T47D (cell line): ENCODE measurements at regions not wholly inside any gene's neighbourhood (a gene's known extent, or its start where the extent isn't known, plus 50 kb on each side); places are given as distances from the start of the nearest gene placed in this dataset.
A peak's percentile ranks its signal among the peaks of the same experiment; 100 is the strongest.

Experiments used
- DNase-seq, 2 experiments: peaks; one replicate each; pipeline versions ENCODE4 v3.0.0 to v3.0.0-alpha.2; 2011 to 2012; ENCODE audit warnings: low read depth in 1 of 2, low spot score in 1 of 2
- JUND ChIP-seq: IDR thresholded peaks from 2 replicates; pipeline ENCODE4 v1.6.1; 2012; ENCODE audit warnings: low read depth
- in situ Hi-C: cut with HindIII; loops from 2 replicates; pipeline ENCODE4 v1.10.0; 2016; ENCODE audit warnings: low sequenced_read_pairs, low pct_unique_long_range_greater_than_20kb

DNA sequence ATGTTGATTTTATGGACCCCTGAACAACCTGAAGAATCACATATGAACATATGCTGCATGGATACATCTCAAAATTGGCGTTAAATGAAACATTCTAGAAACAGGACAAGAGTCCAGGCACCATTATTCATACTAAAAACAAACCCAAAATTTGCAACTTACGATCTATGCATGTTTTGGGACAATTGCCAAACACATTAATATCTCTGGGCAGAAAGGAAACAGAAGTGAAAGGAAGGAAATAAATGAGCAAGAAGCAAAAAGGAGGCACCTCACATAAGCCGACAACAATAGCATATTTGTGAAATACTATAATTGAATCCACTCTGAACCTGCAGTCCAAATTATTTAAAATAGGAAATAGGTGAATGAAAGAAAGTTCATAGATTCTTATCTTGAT lies 1505.3 kb downstream of the AACS start:
- no peak for DNase-seq
- in situ Hi-C loops, result no loop called here
- no peak for TF ChIP-seq JUND

DNA sequence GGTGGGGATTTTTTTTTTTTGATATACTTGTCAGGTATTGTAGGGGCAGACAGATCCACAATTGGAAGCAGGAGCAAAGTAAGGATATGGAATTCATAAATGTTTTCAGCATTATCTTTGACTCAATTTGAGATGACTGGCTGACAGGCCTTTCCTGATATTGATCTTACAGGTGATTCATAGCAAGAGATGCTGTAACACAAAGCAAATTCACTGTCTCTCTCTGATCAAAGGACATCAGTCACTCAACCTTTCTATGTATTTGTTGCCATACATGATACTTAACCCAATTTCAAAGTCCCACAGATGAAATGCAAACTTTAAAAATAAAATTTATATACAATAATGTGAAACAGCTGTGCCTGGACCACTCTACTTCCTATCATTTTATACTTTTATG lies 1506.9 kb downstream of the AACS start:
- in situ Hi-C loops, result no loop called here
- no peak for TF ChIP-seq JUND
- no peak for DNase-seq

DNA sequence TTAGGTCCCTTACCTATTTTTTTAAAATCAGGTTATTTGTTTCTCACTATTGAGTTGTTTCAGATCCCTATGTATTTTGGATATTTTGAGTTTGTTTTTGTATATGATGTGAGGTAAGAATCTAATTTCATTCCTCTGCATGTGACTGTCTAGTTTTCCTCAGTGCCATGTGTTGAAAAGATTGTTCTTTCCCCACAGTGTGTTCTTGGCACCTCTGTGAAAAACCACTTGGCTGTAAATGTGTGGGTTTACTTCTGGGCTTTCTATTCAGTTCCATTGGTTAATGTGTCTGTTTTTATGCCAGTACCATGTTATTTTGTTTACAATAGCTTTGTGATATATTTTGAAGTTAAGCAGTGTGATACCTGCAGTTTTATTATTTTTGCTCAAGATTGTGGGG lies 1516.4 kb downstream of the AACS start:
- in situ Hi-C loops, result no loop called here
- no peak for TF ChIP-seq JUND
- DNase-seq, result no peak

DNA sequence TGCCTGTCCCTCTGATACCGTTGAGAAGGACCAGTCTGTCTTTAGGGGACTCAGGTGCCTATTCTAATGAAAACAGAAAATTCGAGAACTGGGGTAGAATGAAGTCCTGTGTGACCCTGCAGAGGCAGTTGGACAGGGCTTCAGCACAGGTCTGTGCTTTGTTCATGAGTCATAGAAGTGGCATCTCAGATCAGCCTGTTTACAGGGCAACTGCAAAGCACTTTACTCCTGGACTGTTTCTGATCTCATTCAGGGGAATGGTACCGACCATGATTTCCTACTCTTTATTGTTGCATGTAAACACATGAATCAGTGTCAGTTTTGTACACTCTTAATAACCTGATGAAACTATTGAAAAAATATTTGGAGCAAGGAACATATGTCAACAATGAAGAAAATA lies 1517.0 kb downstream of the AACS start:
- in situ Hi-C loops, result no loop called here
- TF ChIP-seq JUND, result no peak
- DNase-seq, result no peak

DNA sequence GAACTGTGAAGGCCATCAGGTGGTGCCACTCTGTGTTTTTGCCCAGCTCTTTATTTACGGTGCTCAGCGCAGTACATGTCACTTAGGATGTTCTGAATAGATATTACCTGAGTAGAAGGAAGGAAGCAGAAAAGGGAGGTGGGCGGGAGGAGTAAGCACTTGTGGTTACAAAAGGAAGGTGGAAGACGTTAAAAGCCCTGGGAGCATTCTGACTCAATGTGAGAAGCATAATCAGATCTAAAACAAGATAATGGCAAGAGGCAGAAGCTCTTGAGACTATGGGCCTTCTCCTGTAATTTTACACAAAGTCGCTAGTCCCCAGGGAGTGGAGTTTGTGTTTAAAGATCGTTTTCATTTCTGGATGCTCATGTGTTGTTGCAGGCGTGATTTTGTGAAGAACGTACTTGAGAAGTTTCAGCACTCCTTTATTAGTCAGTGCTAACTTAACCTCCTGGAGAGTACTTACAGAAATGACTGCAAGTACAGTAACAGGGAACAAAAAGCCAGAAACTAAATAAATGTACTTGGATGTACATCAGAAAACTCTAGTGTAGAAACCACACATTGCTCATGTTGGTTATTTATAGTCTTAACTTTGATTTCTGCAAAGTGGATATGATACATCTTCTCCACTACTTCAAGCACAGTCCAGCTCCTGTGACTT lies 1523.5 kb downstream of the AACS start:
- in situ Hi-C loops, result no loop called here
- DNase-seq, result no peak
- TF ChIP-seq JUND, result no peak

DNA sequence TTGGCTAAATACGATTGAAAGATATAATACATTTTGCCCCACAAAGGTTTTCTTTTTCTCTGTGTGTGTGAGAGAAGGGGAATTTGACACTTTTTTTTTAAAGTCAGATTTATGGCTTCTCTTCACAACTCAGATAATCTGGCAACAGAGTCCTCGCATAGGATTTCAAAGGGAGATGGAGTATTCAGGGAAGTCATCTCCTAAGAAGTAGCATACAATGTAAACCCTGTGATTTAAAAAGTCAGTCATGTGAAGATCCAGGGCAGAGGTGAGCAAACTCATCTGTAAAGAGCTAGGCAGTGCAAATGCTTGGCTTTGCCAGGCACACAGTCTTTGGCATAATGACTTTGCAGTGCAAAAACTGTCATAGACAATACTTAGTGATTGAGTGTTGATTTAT lies 1526.3 kb downstream of the AACS start:
- in situ Hi-C loops, result no loop called here
- no peak for DNase-seq
- TF ChIP-seq JUND, result no peak

DNA sequence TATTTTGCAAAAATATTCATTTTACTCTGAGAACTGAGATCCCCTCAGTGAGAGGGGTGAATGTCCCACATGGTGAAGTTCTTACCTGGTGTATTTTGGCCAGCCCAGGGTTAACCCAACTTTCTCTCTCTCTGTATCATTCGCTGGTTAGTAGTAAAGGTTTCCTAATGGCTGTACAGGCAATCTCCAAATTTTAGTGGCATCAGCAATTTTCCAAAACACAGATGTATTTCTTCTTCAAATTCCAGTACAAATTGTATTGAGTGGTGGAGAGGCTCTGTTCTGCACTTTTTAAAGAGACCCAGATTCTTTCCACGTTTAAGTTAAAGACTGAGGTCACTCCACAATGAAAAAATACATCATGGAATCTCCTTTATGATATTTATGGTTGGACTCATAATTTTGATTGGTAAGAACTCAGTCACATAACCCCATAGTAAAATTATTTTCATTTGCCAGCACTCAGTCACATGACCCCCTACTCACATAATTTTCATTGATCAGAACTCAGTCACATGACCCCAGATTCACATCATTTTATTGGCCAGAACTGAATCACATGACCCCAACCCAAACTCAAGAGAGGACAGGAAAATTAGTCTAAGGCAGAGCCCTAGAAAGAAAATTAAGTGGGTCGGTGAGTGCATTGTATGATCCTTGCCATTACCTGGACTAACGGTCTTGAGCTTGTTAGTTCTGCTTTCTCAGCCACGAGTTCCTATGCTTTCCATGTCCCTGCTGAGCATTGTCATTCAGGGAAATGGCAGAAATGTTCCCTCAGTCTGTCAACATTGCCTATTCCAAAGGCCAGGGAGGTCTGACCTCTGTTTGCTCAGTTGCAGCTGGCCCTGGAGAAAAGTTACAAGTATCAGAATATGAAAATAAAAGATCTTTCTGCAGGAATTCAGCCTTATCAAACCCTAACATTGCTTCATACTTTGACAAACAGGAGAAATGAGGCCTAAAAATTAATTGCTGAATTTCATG lies 1536.2 kb downstream of the AACS start:
- no peak for TF ChIP-seq JUND
- in situ Hi-C loops, result no loop called here
- DNase-seq, result no peak

DNA sequence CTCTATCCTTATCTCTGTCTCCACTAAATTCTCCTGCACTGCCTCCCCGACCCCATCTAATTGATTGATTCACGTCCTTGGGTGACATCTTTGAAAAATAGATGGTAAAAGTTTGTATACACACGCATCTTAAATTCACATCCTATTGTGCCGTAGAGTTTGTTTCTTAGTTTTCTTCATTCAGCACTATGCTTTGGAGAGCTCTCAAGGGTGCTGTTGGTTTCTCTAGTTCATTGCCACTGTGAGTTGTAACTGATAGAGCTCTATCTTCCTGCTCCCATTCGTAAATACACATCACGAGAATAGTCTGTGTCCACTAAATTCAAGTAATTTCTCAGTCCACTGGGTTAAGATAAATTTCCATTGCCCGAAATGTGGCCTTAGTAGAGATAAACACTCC lies 1537.4 kb downstream of the AACS start:
- in situ Hi-C loops, result no loop called here
- no peak for TF ChIP-seq JUND
- no peak for DNase-seq

GRCh38 chr12:126607157-126607556 lies 1541.9 kb downstream of the AACS start:
- in situ Hi-C loops, result no loop called here

GRCh38 chr12:126607867-126608266 lies 1542.6 kb downstream of the AACS start:
- no peak for DNase-seq
- in situ Hi-C loops, result no loop called here
- no peak for TF ChIP-seq JUND

More at GRCh38 chr12:126607157-126607556, 1541.9 kb downstream of the AACS start:
- DNase-seq, result no peak
- no peak for TF ChIP-seq JUND

DNA sequence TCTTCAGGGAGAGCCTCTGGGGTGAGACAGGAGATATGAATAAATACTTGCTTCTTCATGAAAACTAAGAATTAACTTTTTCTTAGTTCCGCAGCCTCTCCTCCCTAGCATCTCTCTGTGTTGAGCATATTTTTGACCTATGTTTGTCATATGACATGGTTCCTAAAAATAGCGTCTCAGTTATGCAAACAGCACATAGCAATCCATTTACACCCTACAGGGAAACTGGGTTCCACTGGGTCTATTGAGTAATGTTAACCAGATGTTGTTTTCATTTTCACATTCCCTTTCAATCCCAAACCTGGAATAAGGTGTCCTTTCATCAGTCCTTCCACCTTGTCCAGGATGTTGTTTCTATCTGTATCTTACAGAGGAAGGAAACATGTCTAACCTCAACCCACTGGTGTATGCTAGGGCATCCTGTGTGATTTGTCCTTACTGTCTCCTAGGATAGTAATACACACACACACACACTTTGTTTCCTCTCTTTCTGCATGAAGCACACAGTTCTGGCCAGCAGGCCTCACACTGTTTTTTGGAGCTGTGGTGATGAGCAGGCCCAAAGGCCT lies 1543.5 kb downstream of the AACS start:
- in situ Hi-C loops, result no loop called here
- DNase-seq, result no peak
- TF ChIP-seq JUND, result no peak

- no peak for DNase-seq
- TF ChIP-seq JUND, result no peak
- in situ Hi-C loops, result no loop called here
Observed at GRCh38 chr12:126616441-126616840, 1551.2 kb downstream of the AACS start.

GRCh38 chr12:126617312-126617711 lies 1552.1 kb downstream of the AACS start:
- DNase-seq, result peak; percentile 37 to 49
- in situ Hi-C loops, result no loop called here

More at GRCh38 chr12:126617312-126617711, 1552.1 kb downstream of the AACS start:
- no peak for TF ChIP-seq JUND
